Suprapubic skin (tissue), 4 donors: ENCODE measurements at regions not wholly inside any gene's neighbourhood (a gene's known extent, or its start where the extent isn't known, plus 50 kb on each side); places are given as distances from the start of the nearest gene placed in this dataset.

ENCODE experiments used
- CTCF ChIP-seq, 2 donors: fragments of 200-600 bp in 1 of 2; fragments of 450-650 bp in 1 of 2; sonication (generic) in 1 of 2; IDR thresholded peaks; one replicate each; pipeline ENCODE4 v1.5.1; 2016 to 2019; ENCODE audit warnings: antibody characterized with exemption in 2 of 2, mild to moderate bottlenecking in 1 of 2, moderate library complexity in 1 of 2
- EP300 ChIP-seq: sonication (generic); formaldehyde crosslinking; IDR thresholded peaks from one replicate; pipeline ENCODE4 v1.6.1; 2017; ENCODE audit warnings: antibody characterized with exemption
- POLR2A ChIP-seq, 2 donors: fragments of 450-650 bp; IDR thresholded peaks; one replicate each; pipeline ENCODE4 v1.6.1; 2017; ENCODE audit warnings: antibody characterized with exemption in 2 of 2, mild to moderate bottlenecking in 2 of 2, moderate library complexity in 2 of 2
- POLR2AphosphoS5 ChIP-seq, 3 donors: sonication (generic); formaldehyde crosslinking; IDR thresholded peaks; one replicate each; pipeline ENCODE4 v1.6.1; 2017; ENCODE audit warnings: antibody characterized with exemption in 3 of 3

- TF ChIP-seq POLR2A (IDR thresholded peaks at IDR 0.05) (no peak), CTCF (IDR thresholded peaks at IDR 0.05) (no peak), EP300 (no peak), POLR2AphosphoS5 (IDR thresholded peaks at IDR 0.05) (no peak)
Observed at GRCh38 chr1:234827181-234827580, 217.2 kb upstream of the IRF2BP2 start.
